Esophagus squamous epithelium (tissue), 4 donors: ENCODE measurements at regions not wholly inside any gene's neighbourhood (a gene's known extent, or its start where the extent isn't known, plus 50 kb on each side); places are given as distances from the start of the nearest gene placed in this dataset.

Experiments
- CTCF ChIP-seq, 6 experiments: fragments of 450-650 bp in 4 of 6; fragments of 200-600 bp in 2 of 6; sonication (generic) in 2 of 6; IDR thresholded peaks; one replicate each; pipeline ENCODE4 v1.5.1; 2016 to 2019; ENCODE audit warnings: antibody characterized with exemption in 6 of 6, mild to moderate bottlenecking in 4 of 6, moderate library complexity in 4 of 6
- POLR2A ChIP-seq, 4 donors: fragments of 450-650 bp; IDR thresholded peaks; one replicate each; pipeline ENCODE4 v1.6.1; 2017; ENCODE audit warnings: antibody characterized with exemption in 4 of 4, mild to moderate bottlenecking in 4 of 4, moderate library complexity in 3 of 4

GRCh38 chr3:106172101-106172500 lies 303.3 kb upstream of the CBLB start:
- TF ChIP-seq CTCF (IDR thresholded peaks at IDR 0.05) (no peak), POLR2A (IDR thresholded peaks at IDR 0.05) (no peak)
